ENCODE measurements at regions not wholly inside any gene's neighbourhood (a gene's known extent, or its start where the extent isn't known, plus 50 kb on each side); places are given as distances from the start of the nearest gene placed in this dataset.

GRCh38 chr7:157482025-157482424 is 145.2 kb downstream of the DNAJB6 start:
- Histone ChIP-seq H4K5ac (ENCODE audit: insufficient read length, low read depth, low read length) (no peak overlapping the region), H3K4me3 (ENCODE audit: extremely low read depth in 1 of 4, insufficient read depth in 2 of 4, low read depth in 3 of 4, low read length in 4 of 4) (no peak overlapping the region), H3K27me3 (replicated peaks in 1 of 4; ENCODE audit: control insufficient read depth in 3 of 4, extremely low read depth in 1 of 4, insufficient read depth in 3 of 4, low read length in 3 of 4) (peaks cover 0 to 3% (median 0%) of the 10 kb centered on the region in 4 experiments; a peak in 1 of 7 replicates), H3K56ac (replicated peaks; ENCODE audit: insufficient read length, low read depth, low read length) (peak overlapping the region; percentile 99), H4K8ac (ENCODE audit: extremely low read depth, insufficient read depth, low read length) (peak overlapping the region; percentile 35; the same call in 1 of the 2 replicates), H3K23ac (ENCODE audit: insufficient read length) (peak overlapping the region; percentile 99), H3K4me2 (ENCODE audit: insufficient read depth in 1 of 2, low read depth in 2 of 2, low read length in 2 of 2) (no peak overlapping the region), H3K14ac (ENCODE audit: insufficient read length) (no peak overlapping the region), H3K9me3 (ENCODE audit: insufficient read depth in 2 of 2, low read depth in 1 of 2, low read length in 1 of 2) (peaks cover 0 to 6% of the 10 kb centered on the region in 2 experiments; a peak in 2 of 4 replicates), H3K18ac (ENCODE audit: extremely low read depth, low read length) (no peak overlapping the region), H3K23me2 (ENCODE audit: low read depth, low read length) (peaks cover 18% of the 10 kb centered on the region; the same call in 1 of the 2 replicates), H3K79me2 (ENCODE audit: control insufficient read depth in 1 of 2, insufficient read depth in 2 of 2, low read length in 2 of 2) (no peaks in the 10 kb centered on the region), H2BK120ac (replicated peaks; ENCODE audit: low read depth, low read length) (no peak overlapping the region), H4K91ac (replicated peaks; ENCODE audit: insufficient read length, low read length) (peak overlapping the region; percentile 25), H2AK5ac (ENCODE audit: low read depth, low read length) (peak overlapping the region; percentile 11; the same call in 1 of the 2 replicates), H3K9ac (replicated peaks in 1 of 4; ENCODE audit: extremely low read depth in 1 of 4, low read depth in 3 of 4, low read length in 3 of 4) (peak overlapping the region in 1 of 4 experiments; percentile 44; a peak in 1 of 7 replicates), H3K4me1 (replicated peaks in 1 of 4; ENCODE audit: control insufficient read depth in 3 of 4, insufficient read depth in 4 of 4, low read length in 3 of 4) (no peaks in the 10 kb centered on the region), H3K27ac (ENCODE audit: low read depth, low read length) (no peak overlapping the region), H2BK12ac (ENCODE audit: low read depth, low read length) (no peak overlapping the region), H3K36me3 (ENCODE audit: control insufficient read depth in 2 of 4, insufficient read depth in 4 of 4, low read length in 3 of 4) (no peaks in the 10 kb centered on the region; a peak in 1 of 8 replicates), H4K20me1 (replicated peaks in 1 of 2; ENCODE audit: control insufficient read depth in 1 of 2, insufficient read depth in 2 of 2, low read length in 2 of 2) (peaks cover 0 to 9% of the 10 kb centered on the region in 2 experiments), H3K79me1 (ENCODE audit: low read depth, low read length) (no peaks in the 10 kb centered on the region), H3K4ac (replicated peaks; ENCODE audit: insufficient read length, low read depth, low read length) (no peak overlapping the region), H2BK15ac (ENCODE audit: low read length) (no peak overlapping the region), H2BK20ac (ENCODE audit: low read length) (no peak overlapping the region), H2AFZ (ENCODE audit: low read length) (no peak overlapping the region), H2BK5ac (ENCODE audit: low read depth, low read length) (no peak overlapping the region)
- POLR2A ChIA-PET (ENCODE audit: partially characterized antibody), result no interaction called here
- peak; percentile 81 for FAIRE-seq
- 81% methylated on average over 8 of the region's 8 CpGs; no CpG with 5 or more reads in 1 of the 2 experiments for WGBS, 2 experiments (ENCODE audit: extremely low coverage in 1 of 2, insufficient coverage in 1 of 2, insufficient read length in 1 of 2, insufficient replicate concordance in 2 of 2, low coverage in 1 of 2, low lambda C conversion rate in 2 of 2, missing lambda C conversion rate in 1 of 2)
- no peak for DNase-seq (ENCODE audit: low read depth in 1 of 2, low spot score in 2 of 2)
- CTCF ChIA-PET (ENCODE audit: partially characterized antibody), result no interaction called here
- TF ChIP-seq KDM5A (IDR thresholded peaks at IDR 0.05; ENCODE audit: low read length), result no peak
- TF ChIP-seq BRCA1 (IDR thresholded peaks at IDR 0.05; ENCODE audit: low read depth, low read length), result no peak
- TF ChIP-seq RFX5 (IDR thresholded peaks at IDR 0.05; ENCODE audit: borderline replicate concordance, low read depth, low read length), result no peak
- TF ChIP-seq CTBP2 (IDR thresholded peaks at IDR 0.05; ENCODE audit: borderline replicate concordance, insufficient read depth, insufficient read length, low read length), result no peak
- TF ChIP-seq CBX5 (IDR thresholded peaks at IDR 0.05; ENCODE audit: low read depth, low read length), result no peak
- TF ChIP-seq RBBP5 (IDR thresholded peaks at IDR 0.05; ENCODE audit: borderline replicate concordance, low read depth, low read length), result no peak
- no peak for TF ChIP-seq EGR1 (IDR thresholded peaks at IDR 0.05; ENCODE audit: borderline replicate concordance, low read depth, low read length)
- no peak for TF ChIP-seq USF2 (IDR thresholded peaks at IDR 0.05; ENCODE audit: low read length)
- no peak for TF ChIP-seq TAF1 (IDR thresholded peaks at IDR 0.05; ENCODE audit: low read depth, low read length)
- TF ChIP-seq EP300 (IDR thresholded peaks at IDR 0.05; ENCODE audit: borderline replicate concordance in 1 of 2, low read depth in 2 of 2, low read length in 2 of 2), result no peak
- TF ChIP-seq NRF1 (IDR thresholded peaks at IDR 0.05; ENCODE audit: low read depth, low read length), result no peak
- TF ChIP-seq TEAD4 (IDR thresholded peaks at IDR 0.05; ENCODE audit: low read depth, low read length), result no peak
